ENCODE measurements at regions not wholly inside any gene's neighbourhood (a gene's known extent, or its start where the extent isn't known, plus 50 kb on each side); places are given as distances from the start of the nearest gene placed in this dataset.
"Not testable (repeated sequence)": the region's sequence is repeated elsewhere in the genome, so short reads cannot be mapped to it uniquely, and the experiment has no call there.

DNA sequence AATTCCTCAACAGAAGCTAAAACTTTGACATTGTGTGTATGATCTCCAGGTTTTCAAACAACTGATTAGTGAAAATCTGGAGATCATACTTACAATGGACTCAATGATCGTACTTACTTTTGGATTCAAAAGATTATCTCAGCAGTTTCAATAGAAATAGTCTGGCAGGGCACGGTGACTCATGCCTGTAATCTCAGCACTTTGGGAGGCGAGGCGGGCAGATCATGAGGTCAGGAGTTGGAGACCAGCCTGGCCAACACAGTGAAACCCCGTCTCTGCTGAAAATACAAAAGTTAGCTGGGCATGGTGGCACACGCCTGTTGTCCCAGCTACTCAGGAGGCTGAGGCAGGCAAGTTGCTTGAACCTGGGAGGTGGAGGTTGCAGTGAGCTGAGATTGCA is 161.3 kb upstream of the MSX2 start:
- not testable (repeated sequence) for ATAC-seq, H3K9me3 Mint-ChIP-seq, H3K4me1 Mint-ChIP-seq, H3K27ac Mint-ChIP-seq, H3K36me3 Mint-ChIP-seq, H3K4me3 Mint-ChIP-seq, H3K27me3 Mint-ChIP-seq

DNA sequence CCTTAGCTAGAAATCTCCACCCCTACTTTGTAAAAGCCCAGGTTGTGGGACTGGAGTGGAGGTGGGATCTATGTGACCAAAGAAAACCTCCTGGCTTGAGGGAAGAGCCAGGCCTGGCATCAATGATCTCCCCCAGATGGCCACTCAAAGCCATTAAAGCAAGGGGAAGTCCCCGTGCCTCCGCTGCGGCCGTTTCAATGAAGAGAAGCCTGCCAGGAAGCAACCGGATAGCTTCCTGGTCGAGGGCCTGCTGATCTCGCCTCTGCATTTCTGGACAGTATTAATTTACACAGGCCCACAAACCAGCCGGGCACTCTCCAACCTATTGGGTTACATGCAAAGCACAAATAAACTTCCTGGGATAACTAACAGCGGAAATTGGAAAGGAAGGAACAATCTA is 160.5 kb upstream of the MSX2 start:
- Mint-ChIP-seq H3K4me1 (no peaks in the 10 kb centered on the region), H3K4me3 (no peak overlapping the region), H3K27ac (no peak overlapping the region)

DNA sequence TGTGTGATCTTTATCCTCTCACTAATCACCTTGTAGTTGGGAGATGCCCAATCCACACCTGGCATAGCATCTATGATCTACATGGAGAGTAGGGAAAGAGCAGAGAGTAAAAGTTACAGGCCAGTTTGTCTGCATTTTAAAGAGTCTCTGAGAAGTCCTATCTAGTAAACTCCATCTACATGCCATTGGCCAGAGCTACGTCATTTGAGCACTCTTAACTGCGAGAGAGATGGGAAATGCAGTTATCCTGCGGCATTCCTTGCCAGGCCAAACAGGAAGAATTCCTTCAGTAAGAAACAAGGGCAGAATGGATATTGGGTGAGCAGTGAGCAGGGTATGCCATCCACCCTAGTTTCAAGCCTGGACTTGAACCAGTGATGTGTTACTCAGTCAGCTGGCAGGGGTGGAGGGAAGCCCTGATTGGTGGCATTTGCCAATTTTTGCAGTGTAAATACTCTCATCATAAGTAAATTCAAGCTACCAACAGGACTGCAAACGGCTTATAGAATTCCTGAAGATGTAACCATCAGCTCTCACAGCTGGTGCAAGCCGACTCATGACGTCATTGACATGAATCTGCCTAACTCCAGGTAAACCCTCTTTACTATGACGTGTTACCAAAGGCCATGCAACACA is 156.8 kb upstream of the MSX2 start:
- H3K36me3 Mint-ChIP-seq: no peaks in the 10 kb centered on the region
- ATAC-seq: no peak
- H3K9me3 Mint-ChIP-seq: peaks cover 3% of the 10 kb centered on the region
- H3K4me1 Mint-ChIP-seq: no peaks in the 10 kb centered on the region
- H3K4me3 Mint-ChIP-seq: no peak overlapping the region
- H3K27me3 Mint-ChIP-seq: no peaks in the 10 kb centered on the region
- no peak overlapping the region for H3K27ac Mint-ChIP-seq

More for the DNA sequence above, 160.5 kb upstream of the MSX2 start:
- H3K9me3 Mint-ChIP-seq: peaks cover 3% of the 10 kb centered on the region
- H3K27me3 Mint-ChIP-seq: no peaks in the 10 kb centered on the region
- no peak for ATAC-seq
- H3K36me3 Mint-ChIP-seq: no peaks in the 10 kb centered on the region

DNA sequence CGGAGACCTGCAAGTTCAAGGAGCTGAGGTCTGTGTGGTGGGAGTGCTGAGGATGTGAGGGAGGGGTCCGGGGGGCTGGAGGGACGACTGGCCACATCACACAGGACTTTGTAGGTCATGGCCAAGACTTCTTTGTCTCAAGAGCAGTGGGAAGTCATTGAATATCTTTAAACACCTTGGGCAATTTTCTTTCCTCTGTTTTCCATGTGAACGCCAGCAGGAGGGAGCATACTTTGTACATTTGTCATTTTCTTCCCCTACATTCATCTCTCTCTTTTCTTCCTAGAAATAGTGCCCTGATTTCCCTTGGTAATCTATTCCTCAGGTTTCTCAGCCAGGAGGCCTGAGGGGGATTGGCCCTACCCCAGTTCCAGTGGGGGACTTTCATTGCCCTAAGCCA is 153.7 kb upstream of the MSX2 start:
- no peak overlapping the region for H3K4me3 Mint-ChIP-seq
- H3K27me3 Mint-ChIP-seq: no peaks in the 10 kb centered on the region
- H3K9me3 Mint-ChIP-seq: peaks cover 3% of the 10 kb centered on the region
- H3K4me1 Mint-ChIP-seq: no peaks in the 10 kb centered on the region
- ATAC-seq: no peak
- no peak overlapping the region for H3K27ac Mint-ChIP-seq
- no peaks in the 10 kb centered on the region for H3K36me3 Mint-ChIP-seq

DNA sequence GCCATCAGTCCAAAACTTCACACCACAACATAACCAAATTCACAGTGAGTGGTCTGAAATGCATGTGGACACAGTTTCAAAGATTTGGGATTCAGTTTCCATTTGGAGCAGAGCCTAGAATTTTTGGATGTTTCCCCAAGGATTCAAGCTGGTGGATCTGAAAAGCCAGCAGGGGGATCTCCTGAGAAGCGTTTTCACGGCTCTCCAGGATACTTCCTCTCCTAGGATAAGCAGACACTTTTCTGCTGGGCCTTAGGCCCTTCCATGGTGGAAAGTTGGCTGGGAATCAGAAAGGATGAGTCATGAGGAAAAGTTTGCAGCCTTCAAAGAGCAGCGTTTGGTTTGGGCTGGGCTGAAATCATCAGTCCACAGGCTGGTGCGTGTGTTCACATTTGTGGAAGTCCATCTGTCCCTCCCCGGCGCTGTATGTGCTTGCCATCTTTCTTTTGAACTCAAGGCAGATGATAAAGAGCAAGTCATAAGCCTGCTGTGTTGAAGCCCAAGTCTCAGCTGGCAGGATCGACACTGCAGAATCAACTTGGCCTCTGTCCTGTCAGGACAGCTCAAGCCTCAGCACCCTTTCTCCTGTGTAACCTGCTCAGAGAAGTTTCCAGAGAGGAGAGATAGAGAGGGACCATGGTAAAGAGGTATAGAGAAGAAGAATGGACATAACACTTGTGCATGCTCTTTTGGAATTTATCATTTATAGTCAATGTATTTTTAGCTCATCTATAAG is 152.6 kb upstream of the MSX2 start:
- Mint-ChIP-seq H3K27me3 (no peaks in the 10 kb centered on the region), H3K27ac (no peak overlapping the region), H3K9me3 (no peaks in the 10 kb centered on the region), H3K4me1 (no peaks in the 10 kb centered on the region), H3K4me3 (no peak overlapping the region), H3K36me3 (no peaks in the 10 kb centered on the region)
- ATAC-seq: no peak

DNA sequence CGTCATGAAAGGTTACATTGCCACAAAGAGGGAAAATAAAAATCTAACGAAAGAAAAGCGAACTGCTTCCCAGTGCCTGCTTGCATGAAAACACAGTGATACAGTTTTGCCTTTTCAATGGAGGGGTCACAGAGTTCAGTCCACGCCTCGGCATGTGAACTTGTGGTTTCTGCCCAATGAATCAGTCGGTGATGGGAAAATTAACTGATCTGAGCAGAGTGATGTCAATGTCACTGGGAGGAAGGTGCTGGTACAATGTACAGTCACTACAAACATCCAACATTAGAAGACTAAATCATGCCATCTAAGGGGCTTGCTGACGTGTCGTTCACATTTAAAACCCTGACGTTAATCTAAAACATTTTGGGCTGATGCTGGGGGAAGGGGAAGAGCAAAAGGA is 151.8 kb upstream of the MSX2 start:
- Mint-ChIP-seq H3K4me3 (no peak overlapping the region), H3K36me3 (no peaks in the 10 kb centered on the region), H3K27ac (no peak overlapping the region), H3K27me3 (no peaks in the 10 kb centered on the region), H3K9me3 (no peaks in the 10 kb centered on the region), H3K4me1 (no peaks in the 10 kb centered on the region)
- no peak for ATAC-seq

DNA sequence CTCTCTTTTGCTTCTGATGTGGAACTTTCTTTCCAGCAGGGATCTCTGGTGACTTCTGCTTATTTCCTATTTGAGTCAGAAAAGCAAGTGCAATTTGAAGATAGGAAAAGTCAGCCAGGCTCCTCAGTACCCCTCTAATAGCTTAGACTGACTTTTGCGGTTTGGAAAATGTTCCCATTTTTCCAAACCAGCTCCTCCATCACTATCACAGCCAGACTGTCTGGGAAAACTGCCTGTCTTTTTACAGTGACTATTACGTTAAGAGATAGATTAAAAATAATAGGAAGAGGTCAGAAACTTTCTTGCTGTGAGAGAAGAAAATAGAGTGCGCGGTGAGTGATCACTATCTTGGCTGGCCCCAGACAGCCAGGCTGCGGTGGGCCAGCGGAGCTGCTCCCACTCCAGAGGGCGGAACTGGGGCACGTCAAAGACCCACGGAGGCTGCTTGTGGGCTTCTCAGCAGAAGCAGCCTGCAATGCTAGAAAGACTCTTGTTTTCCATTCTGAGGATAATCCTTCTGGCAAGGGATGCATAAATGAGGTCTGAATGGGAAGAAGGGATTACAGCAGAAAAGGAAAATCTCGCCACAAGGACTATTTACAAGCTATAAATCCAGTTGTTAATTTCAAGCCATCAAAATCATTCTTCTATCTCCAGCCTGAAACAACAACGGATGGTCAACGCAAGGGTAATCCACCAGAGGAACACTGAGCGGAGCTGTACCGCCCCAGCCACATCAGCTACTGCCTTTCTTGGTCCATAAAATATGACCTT is 151.0 kb upstream of the MSX2 start:
- no peak for ATAC-seq
- Mint-ChIP-seq H3K27ac (no peak overlapping the region), H3K36me3 (no peaks in the 10 kb centered on the region), H3K9me3 (no peaks in the 10 kb centered on the region), H3K27me3 (no peaks in the 10 kb centered on the region), H3K4me1 (no peaks in the 10 kb centered on the region), H3K4me3 (no peak overlapping the region)

DNA sequence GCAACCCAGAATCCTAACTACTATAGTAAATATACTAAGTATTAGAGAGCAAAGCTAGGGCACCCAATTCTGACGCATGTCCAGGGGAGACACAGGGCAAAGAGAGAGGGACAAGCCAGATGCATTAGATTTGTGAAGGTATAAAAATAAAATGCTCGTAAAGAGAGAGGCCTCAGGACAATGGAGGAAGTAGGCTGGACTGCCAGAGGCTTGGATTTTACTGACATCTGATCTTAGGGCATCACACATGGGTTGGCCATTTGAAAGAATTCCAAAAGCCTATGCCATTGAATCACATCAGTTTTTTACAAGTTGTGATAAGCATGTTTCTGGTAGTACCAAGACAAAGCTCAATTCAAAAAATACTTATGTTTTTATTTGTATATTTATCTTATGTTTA is 149.3 kb upstream of the MSX2 start:
- H3K36me3 Mint-ChIP-seq: no peaks in the 10 kb centered on the region
- no peaks in the 10 kb centered on the region for H3K27me3 Mint-ChIP-seq
- no peak overlapping the region for H3K4me3 Mint-ChIP-seq
- no peaks in the 10 kb centered on the region for H3K4me1 Mint-ChIP-seq
- ATAC-seq: no peak
- H3K9me3 Mint-ChIP-seq: no peaks in the 10 kb centered on the region
- no peak overlapping the region for H3K27ac Mint-ChIP-seq

DNA sequence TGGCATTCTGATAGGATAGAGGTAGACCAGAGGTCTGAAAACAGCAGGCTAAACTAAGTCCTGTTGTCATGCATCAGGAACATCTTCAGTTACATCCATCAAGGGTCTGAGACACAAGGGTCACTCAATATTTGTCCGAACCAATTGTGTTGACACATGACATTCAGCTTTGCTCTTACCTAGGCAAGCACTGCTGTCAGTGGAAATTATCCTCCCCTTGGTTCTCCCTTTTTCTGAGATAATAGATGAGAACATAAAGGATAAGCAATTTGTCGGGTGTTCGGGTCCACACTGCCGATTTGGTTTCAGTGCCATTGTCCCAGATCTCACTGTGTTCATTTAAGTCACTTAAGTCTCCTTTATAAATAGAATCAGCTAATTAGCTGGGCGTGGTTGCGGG is 148.3 kb upstream of the MSX2 start:
- H3K27ac Mint-ChIP-seq: no peak overlapping the region
- H3K9me3 Mint-ChIP-seq: no peaks in the 10 kb centered on the region
- no peak for ATAC-seq
- H3K4me1 Mint-ChIP-seq: no peaks in the 10 kb centered on the region
- no peak overlapping the region for H3K4me3 Mint-ChIP-seq
- H3K36me3 Mint-ChIP-seq: no peaks in the 10 kb centered on the region
- H3K27me3 Mint-ChIP-seq: no peaks in the 10 kb centered on the region

DNA sequence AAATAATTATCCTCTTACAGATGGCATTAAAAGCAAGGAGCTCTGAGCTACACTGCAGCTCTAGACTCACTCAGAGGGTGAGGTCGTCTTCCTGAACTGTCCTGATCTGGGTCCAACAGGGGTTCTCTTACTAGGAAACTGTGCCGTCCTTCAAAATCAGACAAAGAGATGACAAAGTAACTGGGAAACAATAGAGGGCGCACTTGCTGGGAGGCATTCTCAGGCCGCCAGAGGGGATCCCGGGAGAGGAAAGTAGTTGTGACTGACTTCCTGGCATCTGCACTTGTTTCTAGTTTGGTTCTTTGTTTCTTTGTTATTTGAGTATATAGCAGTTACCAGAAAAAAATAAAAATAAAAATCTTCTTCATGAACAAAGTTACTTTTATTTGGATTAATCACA is 142.9 kb upstream of the MSX2 start:
- Mint-ChIP-seq H3K27me3 (no peaks in the 10 kb centered on the region), H3K36me3 (no peaks in the 10 kb centered on the region), H3K27ac (no peak overlapping the region), H3K4me3 (no peak overlapping the region), H3K4me1 (no peaks in the 10 kb centered on the region), H3K9me3 (peaks cover 7% of the 10 kb centered on the region)
- no peak for ATAC-seq

DNA sequence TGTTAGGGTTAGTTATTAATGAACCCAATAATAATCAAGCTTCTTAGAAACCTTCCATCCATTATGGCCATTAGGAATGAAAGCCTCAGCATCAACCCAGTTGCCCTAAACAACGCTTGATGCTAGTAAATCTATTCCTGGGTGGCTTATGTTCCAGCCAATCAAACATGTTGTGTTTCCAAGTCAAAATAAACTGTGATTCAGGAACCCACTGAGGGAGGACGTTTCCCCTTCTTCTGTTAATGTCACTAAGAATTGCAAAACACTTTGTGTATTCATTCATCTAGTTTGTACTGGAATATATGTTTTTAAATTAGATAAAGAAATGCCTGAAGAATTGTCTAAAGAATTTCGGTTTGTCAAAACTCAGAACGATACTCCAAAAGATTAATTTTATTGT is 142.5 kb upstream of the MSX2 start:
- Mint-ChIP-seq H3K27me3 (no peaks in the 10 kb centered on the region), H3K4me1 (no peaks in the 10 kb centered on the region), H3K36me3 (no peaks in the 10 kb centered on the region), H3K4me3 (no peak overlapping the region), H3K9me3 (peaks cover 7% of the 10 kb centered on the region), H3K27ac (no peak overlapping the region)
- no peak for ATAC-seq

DNA sequence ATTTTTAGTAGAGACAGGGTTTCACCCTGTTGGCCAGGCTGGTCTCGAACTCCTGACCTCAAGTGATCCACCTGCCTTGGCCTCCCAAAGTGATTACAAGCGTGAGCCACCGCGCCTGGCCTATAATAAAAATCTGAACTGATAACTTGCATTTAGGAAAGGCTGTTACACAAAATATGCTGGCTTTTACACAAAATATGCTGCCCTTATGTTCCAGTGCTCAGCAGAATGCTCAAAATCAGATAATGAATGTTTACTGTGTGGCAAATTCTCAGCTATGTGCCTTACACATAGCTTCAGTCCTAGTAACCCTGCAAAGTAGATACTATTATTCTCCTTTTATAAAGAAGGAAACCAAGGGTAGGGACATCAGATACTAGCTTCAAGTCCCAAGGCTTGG is 141.3 kb upstream of the MSX2 start:
- no peak for ATAC-seq
- no peaks in the 10 kb centered on the region for H3K27me3 Mint-ChIP-seq
- H3K4me3 Mint-ChIP-seq: no peak overlapping the region
- peaks cover 7% of the 10 kb centered on the region for H3K9me3 Mint-ChIP-seq
- no peaks in the 10 kb centered on the region for H3K4me1 Mint-ChIP-seq
- H3K27ac Mint-ChIP-seq: no peak overlapping the region
- no peaks in the 10 kb centered on the region for H3K36me3 Mint-ChIP-seq

DNA sequence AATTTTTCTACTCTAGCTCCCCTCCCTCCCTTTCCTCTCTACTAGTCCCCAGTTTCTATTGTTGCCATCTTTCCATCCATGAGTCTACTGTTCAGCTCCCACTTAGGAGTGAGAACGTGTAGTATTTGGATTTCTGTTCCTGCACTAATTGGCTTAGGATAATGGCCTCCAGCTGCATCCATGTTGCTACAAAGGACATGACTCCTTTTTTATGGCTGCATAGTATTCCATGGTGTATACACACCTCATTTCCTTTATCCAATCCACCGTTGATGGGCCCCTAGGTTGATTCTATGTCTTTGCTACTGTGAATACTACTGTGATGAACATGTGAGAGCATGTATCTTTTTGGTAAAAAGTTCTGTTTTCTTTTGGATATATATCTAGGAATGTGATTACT is 138.9 kb upstream of the MSX2 start:
- Mint-ChIP-seq H3K9me3 (peaks cover 7% of the 10 kb centered on the region), H3K4me1 (no peaks in the 10 kb centered on the region), H3K36me3 (no peaks in the 10 kb centered on the region), H3K4me3 (no peak overlapping the region), H3K27ac (no peak overlapping the region), H3K27me3 (no peaks in the 10 kb centered on the region)
- ATAC-seq: no peak

DNA sequence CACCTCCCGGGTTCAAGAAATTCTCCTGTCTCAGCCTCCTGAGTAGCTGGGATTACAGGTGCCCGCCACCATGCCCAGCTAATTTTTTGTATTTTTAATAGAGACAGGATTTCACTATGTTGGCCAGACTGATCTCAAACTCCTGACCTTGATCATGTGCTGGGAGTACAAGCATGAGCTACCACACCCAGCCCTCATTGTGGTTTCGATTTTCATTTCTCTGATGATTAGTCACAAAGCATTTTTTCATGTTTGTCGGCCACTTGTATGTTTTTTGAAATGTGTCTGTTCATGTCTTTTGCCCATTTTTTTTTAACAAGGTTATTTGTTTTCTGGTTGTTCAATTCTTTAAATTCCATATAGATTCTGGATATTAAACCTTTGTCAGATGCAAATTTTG is 138.2 kb upstream of the MSX2 start:
- not testable (repeated sequence) for H3K27me3 Mint-ChIP-seq, H3K9me3 Mint-ChIP-seq, H3K27ac Mint-ChIP-seq, H3K4me3 Mint-ChIP-seq, H3K36me3 Mint-ChIP-seq, H3K4me1 Mint-ChIP-seq, ATAC-seq

DNA sequence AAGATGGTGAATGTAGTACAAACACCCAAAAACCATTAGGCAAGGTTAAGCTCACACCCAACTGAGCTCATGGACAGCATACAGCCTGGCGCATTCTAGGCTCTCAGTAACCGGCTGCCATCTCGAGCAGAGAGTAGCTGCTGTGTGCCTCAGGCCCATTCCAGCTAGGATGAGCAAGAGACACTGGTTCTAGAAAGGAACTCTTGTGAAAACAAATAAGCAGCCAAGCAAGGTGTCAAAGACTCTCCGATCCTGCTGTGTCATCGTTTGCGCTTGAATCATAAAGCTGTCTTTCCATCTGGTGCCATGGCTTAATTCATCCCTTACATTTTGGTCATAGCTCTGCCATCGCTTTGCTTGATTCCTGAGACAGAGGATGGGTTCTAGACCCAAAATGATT is 135.4 kb upstream of the MSX2 start:
- H3K9me3 Mint-ChIP-seq: peaks cover 10% of the 10 kb centered on the region
- no peak overlapping the region for H3K4me3 Mint-ChIP-seq
- no peak for ATAC-seq
- H3K27ac Mint-ChIP-seq: no peak overlapping the region
- no peaks in the 10 kb centered on the region for H3K27me3 Mint-ChIP-seq
- H3K36me3 Mint-ChIP-seq: no peaks in the 10 kb centered on the region
- no peaks in the 10 kb centered on the region for H3K4me1 Mint-ChIP-seq

DNA sequence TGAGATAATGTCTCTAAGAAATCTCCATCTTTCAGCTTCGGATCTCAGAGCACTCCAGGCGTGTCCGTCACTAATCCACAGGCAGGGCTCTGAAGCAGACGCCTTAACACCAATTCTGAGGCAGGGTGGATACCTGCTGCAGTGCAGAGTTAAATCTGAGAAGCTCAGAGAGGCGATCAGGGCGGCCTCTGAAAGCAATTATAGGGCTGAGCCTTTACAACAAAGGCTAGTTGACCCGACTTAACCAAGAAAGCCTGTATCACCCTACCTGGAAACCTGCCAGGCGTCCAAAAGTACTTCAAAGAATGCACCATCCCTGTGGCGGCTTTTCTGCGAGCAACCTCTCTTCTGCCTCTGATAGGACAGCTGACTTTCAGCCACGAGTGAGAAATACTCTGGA is 134.8 kb upstream of the MSX2 start:
- Mint-ChIP-seq H3K27me3 (no peaks in the 10 kb centered on the region), H3K36me3 (no peaks in the 10 kb centered on the region), H3K4me1 (no peaks in the 10 kb centered on the region), H3K4me3 (no peak overlapping the region), H3K27ac (no peak overlapping the region), H3K9me3 (peaks cover 12% of the 10 kb centered on the region)
- no peak for ATAC-seq
